ENCODE measurements at regions not wholly inside any gene's neighbourhood (a gene's known extent, or its start where the extent isn't known, plus 50 kb on each side); places are given as distances from the start of the nearest gene placed in this dataset.

DNA sequence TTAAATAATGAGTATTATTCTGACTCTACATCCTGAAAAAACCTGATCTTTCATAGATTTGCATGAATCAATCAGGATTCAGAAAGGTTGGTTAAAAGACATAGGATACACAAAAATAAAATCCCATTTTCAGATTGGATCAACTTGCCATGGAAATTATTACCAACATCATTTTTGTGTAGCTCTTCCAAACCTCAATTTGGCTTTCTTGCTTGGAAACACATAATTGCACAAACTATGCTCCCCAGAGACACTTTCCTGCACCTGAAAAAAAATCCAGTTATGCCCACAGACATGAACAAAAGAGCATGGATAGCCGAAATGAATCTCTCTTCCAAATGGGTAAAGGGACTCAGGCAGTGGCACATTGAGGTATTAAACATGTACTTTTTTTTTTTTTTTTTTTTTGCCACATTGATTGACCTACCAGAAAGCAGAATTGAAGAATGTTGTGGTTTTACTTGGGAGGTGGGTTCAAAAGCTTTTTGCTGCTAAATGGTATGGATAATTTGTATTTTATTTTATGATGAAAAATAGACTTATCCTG is 135.4 kb upstream of the FBN2 start:
- no peaks in the 10 kb centered on the region for H3K36me3 ChIP-seq
- no peak overlapping the region for H3K4me3 ChIP-seq (ENCODE audit: low read depth, low read length)
- no peaks in the 10 kb centered on the region for H3K9me3 ChIP-seq (ENCODE audit: severe bottlenecking)
- H3K27me3 ChIP-seq (ENCODE audit: insufficient read depth, low read depth, severe bottlenecking): no peaks in the 10 kb centered on the region
- TF ChIP-seq CTCF (IDR thresholded peaks at IDR 0.05; ENCODE audit: low read depth, low read length): no peak
- no peak overlapping the region for H3K27ac ChIP-seq
- DNase-seq: no peak

- H3K4me3 ChIP-seq (ENCODE audit: low read depth, low read length): no peak overlapping the region
- H3K27ac ChIP-seq: no peak overlapping the region
- no peaks in the 10 kb centered on the region for H3K9me3 ChIP-seq (ENCODE audit: severe bottlenecking)
- DNase-seq: no peak
- H3K27me3 ChIP-seq (ENCODE audit: insufficient read depth, low read depth, severe bottlenecking): no peaks in the 10 kb centered on the region
- no peak for TF ChIP-seq CTCF (IDR thresholded peaks at IDR 0.05; ENCODE audit: low read depth, low read length)
- H3K36me3 ChIP-seq: no peaks in the 10 kb centered on the region
Measured at GRCh38 chr5:128673970-128674369, 135.9 kb upstream of the FBN2 start.

GRCh38 chr5:128674837-128675446 is 136.9 kb upstream of the FBN2 start:
- TF ChIP-seq CTCF (IDR thresholded peaks at IDR 0.05; ENCODE audit: low read depth, low read length): peak; percentile 69
- Histone ChIP-seq H3K9me3 (ENCODE audit: severe bottlenecking) (no peaks in the 10 kb centered on the region), H3K27ac (no peak overlapping the region), H3K4me3 (ENCODE audit: low read depth, low read length) (no peak overlapping the region), H3K36me3 (no peaks in the 10 kb centered on the region), H3K27me3 (ENCODE audit: insufficient read depth, low read depth, severe bottlenecking) (no peaks in the 10 kb centered on the region)
- peak; percentile 63 for DNase-seq

DNA sequence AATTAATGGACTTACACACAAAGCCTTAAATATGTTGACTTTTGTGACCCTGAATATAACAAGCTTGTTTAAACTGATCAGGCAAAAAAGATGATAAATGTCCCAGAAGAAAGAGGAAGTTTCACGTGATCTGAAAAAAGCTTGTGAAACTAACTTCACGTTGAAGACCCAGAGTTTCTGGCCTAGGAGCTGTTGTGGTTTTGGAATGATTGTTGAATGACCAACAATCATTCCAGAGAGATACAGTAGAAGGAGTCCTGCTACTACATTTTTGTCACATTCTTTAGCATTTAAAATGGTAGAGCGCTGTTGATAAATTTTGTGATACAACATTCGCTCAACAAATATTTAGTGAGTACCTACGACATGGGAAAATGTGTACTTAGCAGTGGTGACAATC is 143.1 kb upstream of the FBN2 start:
- Histone ChIP-seq H3K27ac (no peak overlapping the region), H3K27me3 (ENCODE audit: insufficient read depth, low read depth, severe bottlenecking) (no peaks in the 10 kb centered on the region), H3K4me3 (ENCODE audit: low read depth, low read length) (no peak overlapping the region), H3K9me3 (ENCODE audit: severe bottlenecking) (no peaks in the 10 kb centered on the region), H3K36me3 (no peaks in the 10 kb centered on the region)
- no peak for DNase-seq
- TF ChIP-seq CTCF (IDR thresholded peaks at IDR 0.05; ENCODE audit: low read depth, low read length): no peak

GRCh38 chr5:128681764-128682592 is 143.9 kb upstream of the FBN2 start:
- Histone ChIP-seq H3K4me3 (ENCODE audit: low read depth, low read length) (no peak overlapping the region), H3K27ac (no peak overlapping the region), H3K9me3 (ENCODE audit: severe bottlenecking) (no peaks in the 10 kb centered on the region), H3K36me3 (no peaks in the 10 kb centered on the region), H3K27me3 (ENCODE audit: insufficient read depth, low read depth, severe bottlenecking) (no peaks in the 10 kb centered on the region)
- no peak for TF ChIP-seq CTCF (IDR thresholded peaks at IDR 0.05; ENCODE audit: low read depth, low read length)
- DNase-seq: no peak
